GM21528 (cell line): ENCODE measurements at regions not wholly inside any gene's neighbourhood (a gene's known extent, or its start where the extent isn't known, plus 50 kb on each side); places are given as distances from the start of the nearest gene placed in this dataset.

Source experiments
- ATAC-seq: cut with Tn5 transposase; IDR thresholded peaks from one replicate; pipeline ENCODE4 v1.9.1; 2021; ENCODE audit warnings: mild to moderate bottlenecking, moderate library complexity; ENCODE audit not compliant: unreplicated experiment, low FRiP score

- ATAC-seq, result no peak
These were observed 1106.9 kb upstream of the ADGRL4 start for GRCh38 chr1:80113168-80114038.

GRCh38 chr1:80101159-80101558 is 1094.6 kb upstream of the ADGRL4 start:
- no peak for ATAC-seq

- no peak for ATAC-seq
These were observed 1093.2 kb upstream of the ADGRL4 start for GRCh38 chr1:80099713-80100112.

- ATAC-seq, result no peak
These were observed 1078.5 kb upstream of the ADGRL4 start for GRCh38 chr1:80085067-80085466.

- ATAC-seq, result no peak
These were observed 1077.4 kb upstream of the ADGRL4 start for GRCh38 chr1:80083892-80084291.

GRCh38 chr1:80076469-80076868 is 1069.9 kb upstream of the ADGRL4 start:
- ATAC-seq, result no peak

- no peak for ATAC-seq
These were observed 1068.8 kb upstream of the ADGRL4 start for GRCh38 chr1:80075351-80075750.

GRCh38 chr1:80072563-80072962 is 1066.0 kb upstream of the ADGRL4 start:
- no peak for ATAC-seq

- ATAC-seq, result no peak
These were observed 1059.5 kb upstream of the ADGRL4 start for GRCh38 chr1:80066060-80066459.

GRCh38 chr1:80064524-80064923 is 1058.0 kb upstream of the ADGRL4 start:
- ATAC-seq, result no peak

- no peak for ATAC-seq
These were observed 1053.4 kb upstream of the ADGRL4 start for GRCh38 chr1:80059940-80060339.

GRCh38 chr1:80056179-80056578 is 1049.6 kb upstream of the ADGRL4 start:
- no peak for ATAC-seq

GRCh38 chr1:80054129-80054528 is 1047.6 kb upstream of the ADGRL4 start:
- no peak for ATAC-seq

- no peak for ATAC-seq
These were observed 1047.1 kb upstream of the ADGRL4 start for GRCh38 chr1:80053613-80054012.

GRCh38 chr1:80050523-80050922 is 1044.0 kb upstream of the ADGRL4 start:
- ATAC-seq, result no peak

GRCh38 chr1:80050085-80050484 is 1043.6 kb upstream of the ADGRL4 start:
- ATAC-seq, result no peak

GRCh38 chr1:80048716-80049115 is 1042.2 kb upstream of the ADGRL4 start:
- ATAC-seq, result no peak

- ATAC-seq, result no peak
These were observed 1041.3 kb upstream of the ADGRL4 start for GRCh38 chr1:80047791-80048190.

- no peak for ATAC-seq
These were observed 1038.1 kb upstream of the ADGRL4 start for GRCh38 chr1:80044662-80045061.

- ATAC-seq, result no peak
These were observed 1030.3 kb upstream of the ADGRL4 start for GRCh38 chr1:80036690-80037432.

- no peak for ATAC-seq
These were observed 1016.8 kb upstream of the ADGRL4 start for GRCh38 chr1:80023358-80023757.

GRCh38 chr1:80021891-80022290 is 1015.4 kb upstream of the ADGRL4 start:
- no peak for ATAC-seq
